ENCODE measurements at regions not wholly inside any gene's neighbourhood (a gene's known extent, or its start where the extent isn't known, plus 50 kb on each side); places are given as distances from the start of the nearest gene placed in this dataset.

GRCh38 chr20:1810926-1811620 is 84.1 kb upstream of the SIRPA start:
- Histone ChIP-seq H3K27me3 (ENCODE audit: control insufficient read depth in 3 of 3, insufficient read depth in 3 of 3, low read length in 2 of 3) (peaks cover 0 to 4% (median 2%) of the 10 kb centered on the region in 3 donors), H3K4me1 (ENCODE audit: control insufficient read depth in 5 of 5, insufficient read depth in 5 of 5, low read length in 5 of 5) (peaks cover 0 to 11% (median 2%) of the 10 kb centered on the region in 5 donors), H3K9me3 (ENCODE audit: control insufficient read depth in 4 of 4, insufficient read depth in 3 of 4, low read length in 3 of 4) (no peaks in the 10 kb centered on the region), H3K9ac (ENCODE audit: insufficient read depth in 1 of 2, low read length in 2 of 2) (no peak overlapping the region), H3K36me3 (ENCODE audit: control insufficient read depth in 4 of 4, insufficient read depth in 4 of 4, low read length in 4 of 4) (no peaks in the 10 kb centered on the region), H3K27ac (ENCODE audit: low read depth in 1 of 2, low read length in 1 of 2) (peak overlapping the region in 1 of 2 donors; percentile 78), H3K4me3 (no peak overlapping the region)
- DNase-seq: peak in 2 of 3 donors; percentile 32 to 34
- WGBS, 2 donors: 10 to 21% methylated on average over 7 of the region's 7 CpGs
- ATAC-seq (ENCODE audit: insufficient read depth, low FRiP score): peak; percentile 73
- no peak for TF ChIP-seq CTCF (IDR thresholded peaks at IDR 0.05; ENCODE audit: control extremely low read depth, extremely low read depth)

- WGBS, 2 donors: 68 to 73% methylated on average over 5 of the region's 5 CpGs
- no peak for TF ChIP-seq CTCF (IDR thresholded peaks at IDR 0.05; ENCODE audit: control extremely low read depth, extremely low read depth)
- Histone ChIP-seq H3K9me3 (ENCODE audit: control insufficient read depth in 4 of 4, insufficient read depth in 3 of 4, low read length in 3 of 4) (no peaks in the 10 kb centered on the region), H3K9ac (ENCODE audit: insufficient read depth in 1 of 2, low read length in 2 of 2) (no peak overlapping the region), H3K4me1 (ENCODE audit: control insufficient read depth in 5 of 5, insufficient read depth in 5 of 5, low read length in 5 of 5) (peaks cover 0 to 10% (median 2%) of the 10 kb centered on the region in 5 donors), H3K4me3 (no peak overlapping the region), H3K27ac (ENCODE audit: low read depth in 1 of 2, low read length in 1 of 2) (peak overlapping the region in 1 of 2 donors; percentile 3), H3K36me3 (ENCODE audit: control insufficient read depth in 4 of 4, insufficient read depth in 4 of 4, low read length in 4 of 4) (no peaks in the 10 kb centered on the region), H3K27me3 (ENCODE audit: control insufficient read depth in 3 of 3, insufficient read depth in 3 of 3, low read length in 2 of 3) (peaks cover 0 to 4% (median 2%) of the 10 kb centered on the region in 3 donors)
- no peak for DNase-seq
- ATAC-seq (ENCODE audit: insufficient read depth, low FRiP score): no peak
Measured at GRCh38 chr20:1810572-1810925, 84.7 kb upstream of the SIRPA start.

- H3K9me3 ChIP-seq (ENCODE audit: control insufficient read depth in 4 of 4, insufficient read depth in 3 of 4, low read length in 3 of 4): no peaks in the 10 kb centered on the region
- H3K36me3 ChIP-seq (ENCODE audit: control insufficient read depth in 4 of 4, insufficient read depth in 4 of 4, low read length in 4 of 4): no peaks in the 10 kb centered on the region
- 89 to 91% methylated on average over 10 of the region's 10 CpGs for WGBS, 2 donors
- H3K4me1 ChIP-seq (ENCODE audit: control insufficient read depth in 5 of 5, insufficient read depth in 5 of 5, low read length in 5 of 5): peaks cover 0 to 8% (median 2%) of the 10 kb centered on the region in 5 donors
- DNase-seq (no peak), ATAC-seq (ENCODE audit: insufficient read depth, low FRiP score) (no peak)
- H3K27ac ChIP-seq (ENCODE audit: low read depth in 1 of 2, low read length in 1 of 2): peak overlapping the region in 1 of 2 donors; percentile 3
- H3K27me3 ChIP-seq (ENCODE audit: control insufficient read depth in 3 of 3, insufficient read depth in 3 of 3, low read length in 2 of 3): peaks cover 0 to 5% (median 2%) of the 10 kb centered on the region in 3 donors
- no peak overlapping the region for H3K9ac ChIP-seq (ENCODE audit: insufficient read depth in 1 of 2, low read length in 2 of 2)
- no peak for TF ChIP-seq CTCF (IDR thresholded peaks at IDR 0.05; ENCODE audit: control extremely low read depth, extremely low read depth)
- H3K4me3 ChIP-seq: no peak overlapping the region
Measured at GRCh38 chr20:1809611-1810510, 85.3 kb upstream of the SIRPA start.
